HepG2 (cell line): ENCODE measurements at regions not wholly inside any gene's neighbourhood (a gene's known extent, or its start where the extent isn't known, plus 50 kb on each side); places are given as distances from the start of the nearest gene placed in this dataset.

Experiments
- DMAP1 ChIP-seq: IDR thresholded peaks from 2 replicates; pipeline ENCODE4 v1.6.1; 2016
- EED ChIP-seq: sonication (generic); formaldehyde crosslinking; IDR thresholded peaks from 2 replicates; pipeline ENCODE4 v1.5.0; 2020; ENCODE audit warnings: mild to moderate bottlenecking, missing genetic modification reagents
- FOXC1 ChIP-seq: sonication (generic); formaldehyde crosslinking; IDR thresholded peaks from 2 replicates; pipeline ENCODE4 v1.8.0; 2022; ENCODE audit warnings: mild to moderate bottlenecking, missing genetic modification reagents, borderline replicate concordance
- HCFC1 ChIP-seq: fragments of 150-350 bp; IDR thresholded peaks from 2 replicates; pipeline ENCODE4 v1.6.1; 2014; ENCODE audit warnings: low read depth, low read length
- HOXA5 ChIP-seq: sonication (generic); formaldehyde crosslinking; IDR thresholded peaks from 2 replicates; pipeline ENCODE4 v1.4.0; 2020; ENCODE audit warnings: missing genetic modification reagents
- IRX3 ChIP-seq: sonication (generic); formaldehyde crosslinking; IDR thresholded peaks from 2 replicates; pipeline ENCODE4 v1.8.1; 2023; ENCODE audit warnings: mild to moderate bottlenecking, low read depth, missing genetic modification reagents, borderline replicate concordance
- ISL2 ChIP-seq: sonication (generic); formaldehyde crosslinking; IDR thresholded peaks from 2 replicates; pipeline ENCODE4 v1.5.0; 2020; ENCODE audit warnings: missing genetic modification reagents
- KDM3A ChIP-seq: IDR thresholded peaks from 2 replicates; pipeline ENCODE4 v1.6.1; 2018; ENCODE audit warnings: low read depth, missing compliant biosample characterization
- MAFF ChIP-seq: IDR thresholded peaks from 2 replicates; pipeline ENCODE4 v1.6.1; 2011; ENCODE audit warnings: low read depth, low read length, improper control_type of control experiment
- MXD4 ChIP-seq: IDR thresholded peaks from 2 replicates; pipeline ENCODE4 v1.6.1; 2016; ENCODE audit warnings: mild to moderate bottlenecking, missing biosample characterization, missing genetic modification reagents
- SNAI1 ChIP-seq: sonication (generic); formaldehyde crosslinking; IDR thresholded peaks from 2 replicates; pipeline ENCODE4 v1.5.0; 2020; ENCODE audit warnings: mild to moderate bottlenecking, missing genetic modification reagents, borderline replicate concordance
- SSRP1 ChIP-seq: IDR thresholded peaks from 2 replicates; pipeline ENCODE4 v1.6.1; 2016; ENCODE audit warnings: control low read depth
- TOE1 ChIP-seq: sonication (generic); formaldehyde crosslinking; IDR thresholded peaks from 2 replicates; pipeline ENCODE4 v1.4.0; 2020; ENCODE audit warnings: mild to moderate bottlenecking, missing genetic modification reagents
- ZNF234 ChIP-seq: sonication (generic); formaldehyde crosslinking; conservative IDR thresholded peaks from 2 replicates; pipeline ENCODE4 v1.5.1; 2020; ENCODE audit warnings: mild to moderate bottlenecking, missing genetic modification reagents
- ZNF326 ChIP-seq: sonication (generic); formaldehyde crosslinking; IDR thresholded peaks from 2 replicates; pipeline ENCODE4 v1.4.0; 2020; ENCODE audit warnings: missing genetic modification reagents, borderline replicate concordance
- ZNF329 ChIP-seq: sonication (generic); formaldehyde crosslinking; IDR thresholded peaks from 2 replicates; pipeline ENCODE4 v1.9.0; 2021; ENCODE audit warnings: low read depth, mild to moderate bottlenecking, missing genetic modification reagents
- ZNF331 ChIP-seq: sonication (generic); formaldehyde crosslinking; IDR thresholded peaks from 2 replicates; pipeline ENCODE4 v1.4.0; 2020; ENCODE audit warnings: missing genetic modification reagents
- ZNF589 ChIP-seq: sonication (generic); formaldehyde crosslinking; conservative IDR thresholded peaks from 2 replicates; pipeline ENCODE4 v1.8.0; 2022; ENCODE audit warnings: mild to moderate bottlenecking, moderate library complexity, missing genetic modification reagents
- ZNF737 ChIP-seq: sonication (generic); formaldehyde crosslinking; IDR thresholded peaks from 2 replicates; pipeline ENCODE4 v1.5.0; 2020; ENCODE audit warnings: missing genetic modification reagents, mild to moderate bottlenecking, borderline replicate concordance
- ZNF749 ChIP-seq: sonication (generic); formaldehyde crosslinking; IDR thresholded peaks from 2 replicates; pipeline ENCODE4 v1.8.0; 2022; ENCODE audit warnings: mild to moderate bottlenecking, missing genetic modification reagents, moderate library complexity, borderline replicate concordance
- ZNF776 ChIP-seq: sonication (generic); formaldehyde crosslinking; IDR thresholded peaks from 2 replicates; pipeline ENCODE4 v1.4.0; 2020; ENCODE audit warnings: mild to moderate bottlenecking, missing genetic modification reagents
- TF ChIP-seq, protein P1 (sequence below): sonication (generic); formaldehyde crosslinking; IDR thresholded peaks from 2 replicates; pipeline ENCODE4 v1.4.0; 2020; ENCODE audit warnings: missing genetic modification reagents
- TF ChIP-seq, protein P2 (sequence below): sonication (generic); formaldehyde crosslinking; IDR thresholded peaks from 2 replicates; pipeline ENCODE4 v1.8.1; 2023; ENCODE audit warnings: mild to moderate bottlenecking, missing genetic modification reagents, borderline replicate concordance
- TF ChIP-seq, protein P3 (sequence below): sonication (generic); formaldehyde crosslinking; conservative IDR thresholded peaks from 2 replicates; pipeline ENCODE4 v1.8.0; 2022; ENCODE audit warnings: missing genetic modification reagents
- TF ChIP-seq, protein P4 (sequence below): sonication (generic); formaldehyde crosslinking; IDR thresholded peaks from 2 replicates; pipeline ENCODE4 v1.5.0; 2020; ENCODE audit warnings: missing genetic modification reagents, mild to moderate bottlenecking, borderline replicate concordance
- TF ChIP-seq, protein P5 (sequence below): sonication (generic); formaldehyde crosslinking; IDR thresholded peaks from 2 replicates; pipeline ENCODE4 v1.4.0; 2020; ENCODE audit warnings: missing genetic modification reagents

DNA sequence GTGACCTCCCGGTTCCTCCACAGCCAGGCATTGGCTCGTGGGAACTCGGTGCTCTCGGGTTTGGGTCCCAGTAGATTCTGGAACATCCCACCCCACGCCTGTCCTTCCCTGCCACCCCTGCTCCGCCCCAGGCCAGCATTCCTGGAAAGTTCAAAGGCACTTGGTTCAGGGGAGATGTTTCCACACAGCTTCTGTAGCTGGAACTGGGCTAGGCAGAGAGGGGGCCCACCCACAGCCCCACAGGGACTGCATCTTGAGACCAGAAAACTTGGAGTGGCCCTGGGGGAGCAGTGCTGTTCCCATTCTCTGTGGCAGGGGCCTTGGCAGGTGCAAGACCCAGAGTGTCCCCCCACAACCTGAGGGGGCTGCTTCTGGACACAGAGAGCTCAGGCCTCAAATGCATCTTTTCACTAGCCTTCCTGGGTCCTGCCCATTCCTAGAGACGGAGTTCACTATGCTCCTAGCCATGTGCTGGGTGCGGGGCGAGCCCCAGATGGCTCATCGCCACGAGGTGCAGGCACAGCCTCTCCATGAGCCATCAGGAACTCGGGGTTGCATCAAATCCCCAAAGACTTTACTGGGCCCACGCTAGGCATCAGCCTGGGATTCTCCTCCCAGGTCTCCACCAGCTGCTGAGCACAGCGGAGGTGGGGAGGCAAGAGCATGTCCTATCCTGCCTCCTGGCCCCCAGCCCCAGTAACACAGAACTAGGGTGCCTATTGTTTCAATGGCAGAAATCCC, 68.7 kb downstream of the ZFP36L2 start (continued):
- TF ChIP-seq, protein P1, sequence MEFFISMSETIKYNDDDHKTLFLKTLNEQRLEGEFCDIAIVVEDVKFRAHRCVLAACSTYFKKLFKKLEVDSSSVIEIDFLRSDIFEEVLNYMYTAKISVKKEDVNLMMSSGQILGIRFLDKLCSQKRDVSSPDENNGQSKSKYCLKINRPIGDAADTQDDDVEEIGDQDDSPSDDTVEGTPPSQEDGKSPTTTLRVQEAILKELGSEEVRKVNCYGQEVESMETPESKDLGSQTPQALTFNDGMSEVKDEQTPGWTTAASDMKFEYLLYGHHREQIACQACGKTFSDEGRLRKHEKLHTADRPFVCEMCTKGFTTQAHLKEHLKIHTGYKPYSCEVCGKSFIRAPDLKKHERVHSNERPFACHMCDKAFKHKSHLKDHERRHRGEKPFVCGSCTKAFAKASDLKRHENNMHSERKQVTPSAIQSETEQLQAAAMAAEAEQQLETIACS (CRISPR knock-in tag): no peak
- TF ChIP-seq KDM3A (no peak), TOE1 (CRISPR knock-in tag) (no peak), SSRP1 (CRISPR knock-in tag) (no peak), ZNF749 (CRISPR knock-in tag) (no peak), DMAP1 (no peak), ZNF737 (no peak), ISL2 (CRISPR knock-in tag) (no peak), FOXC1 (CRISPR knock-in tag) (0 out of 2 replicates have a peak, but pooled peaks have one; percentile 14), MXD4 (CRISPR knock-in tag) (no peak), ZNF331 (CRISPR knock-in tag) (no peak), ZNF326 (CRISPR knock-in tag) (no peak), SNAI1 (no peak), HCFC1 (no peak), ZNF776 (CRISPR knock-in tag) (no peak), HOXA5 (CRISPR knock-in tag) (no peak), IRX3 (CRISPR knock-in tag) (no peak), EED (CRISPR knock-in tag) (no peak), MAFF (no peak), ZNF589 (CRISPR knock-in tag) (no peak), ZNF234 (no peak), ZNF329 (CRISPR knock-in tag) (no peak)
- TF ChIP-seq, protein P2, sequence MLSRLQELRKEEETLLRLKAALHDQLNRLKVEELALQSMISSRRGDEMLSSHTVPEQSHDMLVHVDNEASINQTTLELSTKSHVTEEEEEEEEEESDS (CRISPR knock-in tag): no peak
- TF ChIP-seq, protein P3, sequence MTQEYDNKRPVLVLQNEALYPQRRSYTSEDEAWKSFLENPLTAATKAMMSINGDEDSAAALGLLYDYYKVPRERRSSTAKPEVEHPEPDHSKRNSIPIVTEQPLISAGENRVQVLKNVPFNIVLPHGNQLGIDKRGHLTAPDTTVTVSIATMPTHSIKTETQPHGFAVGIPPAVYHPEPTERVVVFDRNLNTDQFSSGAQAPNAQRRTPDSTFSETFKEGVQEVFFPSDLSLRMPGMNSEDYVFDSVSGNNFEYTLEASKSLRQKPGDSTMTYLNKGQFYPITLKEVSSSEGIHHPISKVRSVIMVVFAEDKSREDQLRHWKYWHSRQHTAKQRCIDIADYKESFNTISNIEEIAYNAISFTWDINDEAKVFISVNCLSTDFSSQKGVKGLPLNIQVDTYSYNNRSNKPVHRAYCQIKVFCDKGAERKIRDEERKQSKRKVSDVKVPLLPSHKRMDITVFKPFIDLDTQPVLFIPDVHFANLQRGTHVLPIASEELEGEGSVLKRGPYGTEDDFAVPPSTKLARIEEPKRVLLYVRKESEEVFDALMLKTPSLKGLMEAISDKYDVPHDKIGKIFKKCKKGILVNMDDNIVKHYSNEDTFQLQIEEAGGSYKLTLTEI (CRISPR knock-in tag): no peak
- TF ChIP-seq, protein P4, sequence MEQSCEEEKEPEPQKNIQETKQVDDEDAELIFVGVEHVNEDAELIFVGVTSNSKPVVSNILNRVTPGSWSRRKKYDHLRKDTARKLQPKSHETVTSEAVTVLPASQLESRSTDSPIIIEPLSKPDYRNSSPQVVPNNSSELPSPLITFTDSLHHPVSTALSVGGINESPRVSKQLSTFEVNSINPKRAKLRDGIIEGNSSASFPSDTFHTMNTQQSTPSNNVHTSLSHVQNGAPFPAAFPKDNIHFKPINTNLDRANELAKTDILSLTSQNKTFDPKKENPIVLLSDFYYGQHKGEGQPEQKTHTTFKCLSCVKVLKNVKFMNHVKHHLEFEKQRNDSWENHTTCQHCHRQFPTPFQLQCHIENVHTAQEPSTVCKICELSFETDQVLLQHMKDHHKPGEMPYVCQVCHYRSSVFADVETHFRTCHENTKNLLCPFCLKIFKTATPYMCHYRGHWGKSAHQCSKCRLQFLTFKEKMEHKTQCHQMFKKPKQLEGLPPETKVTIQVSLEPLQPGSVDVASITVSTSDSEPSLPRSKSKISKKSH (CRISPR knock-in tag): no peak
- TF ChIP-seq, protein P5, sequence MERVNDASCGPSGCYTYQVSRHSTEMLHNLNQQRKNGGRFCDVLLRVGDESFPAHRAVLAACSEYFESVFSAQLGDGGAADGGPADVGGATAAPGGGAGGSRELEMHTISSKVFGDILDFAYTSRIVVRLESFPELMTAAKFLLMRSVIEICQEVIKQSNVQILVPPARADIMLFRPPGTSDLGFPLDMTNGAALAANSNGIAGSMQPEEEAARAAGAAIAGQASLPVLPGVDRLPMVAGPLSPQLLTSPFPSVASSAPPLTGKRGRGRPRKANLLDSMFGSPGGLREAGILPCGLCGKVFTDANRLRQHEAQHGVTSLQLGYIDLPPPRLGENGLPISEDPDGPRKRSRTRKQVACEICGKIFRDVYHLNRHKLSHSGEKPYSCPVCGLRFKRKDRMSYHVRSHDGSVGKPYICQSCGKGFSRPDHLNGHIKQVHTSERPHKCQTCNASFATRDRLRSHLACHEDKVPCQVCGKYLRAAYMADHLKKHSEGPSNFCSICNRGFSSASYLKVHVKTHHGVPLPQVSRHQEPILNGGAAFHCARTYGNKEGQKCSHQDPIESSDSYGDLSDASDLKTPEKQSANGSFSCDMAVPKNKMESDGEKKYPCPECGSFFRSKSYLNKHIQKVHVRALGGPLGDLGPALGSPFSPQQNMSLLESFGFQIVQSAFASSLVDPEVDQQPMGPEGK: peak; percentile 79
